Loucy (cell line): ENCODE measurements at regions not wholly inside any gene's neighbourhood (a gene's known extent, or its start where the extent isn't known, plus 50 kb on each side); places are given as distances from the start of the nearest gene placed in this dataset.

Experiments used
- H2AFZ ChIP-seq: fragments of 200-600 bp; sonication (generic); 2 replicates; pipeline ENCODE4 v1.6.0; 2016; ENCODE audit warnings: antibody characterized with exemption, mild to moderate bottlenecking, low read length, moderate library complexity
- H3F3A ChIP-seq: fragments of 200-600 bp; 2 replicates; pipeline ENCODE4 v1.6.0; 2016; ENCODE audit warnings: antibody characterized with exemption, low read depth, mild to moderate bottlenecking
- H3K27me3 ChIP-seq: fragments of 200-600 bp; sonication (generic); 2 replicates; pipeline ENCODE4 v1.6.1; 2014; ENCODE audit warnings: low read length, mild to moderate bottlenecking; ENCODE audit not compliant: insufficient read depth, poor library complexity, severe bottlenecking
- H3K36me3 ChIP-seq: fragments of 200-600 bp; sonication (generic); 2 replicates; pipeline ENCODE4 v1.6.1; 2016; ENCODE audit warnings: low read length; ENCODE audit not compliant: insufficient read depth
- H3K4me1 ChIP-seq: fragments of 200-600 bp; sonication (generic); 2 replicates; pipeline ENCODE4 v1.5.1; 2014; ENCODE audit warnings: low read length, mild to moderate bottlenecking; ENCODE audit not compliant: insufficient read depth, poor library complexity, severe bottlenecking
- H3K4me2 ChIP-seq: fragments of 200-600 bp; sonication (generic); 2 replicates; pipeline ENCODE4 v1.6.0; 2014; ENCODE audit warnings: antibody characterized with exemption, low read length, low read depth, mild to moderate bottlenecking; ENCODE audit not compliant: poor library complexity, severe bottlenecking
- H3K4me3 ChIP-seq: fragments of 200-600 bp; sonication (generic); 2 replicates; pipeline ENCODE4 v1.5.1; 2014; ENCODE audit warnings: low read length, mild to moderate bottlenecking, mixed read lengths; ENCODE audit not compliant: poor library complexity, severe bottlenecking
- H3K79me2 ChIP-seq: fragments of 200-600 bp; sonication (generic); 2 replicates; pipeline ENCODE4 v1.6.1; 2014; ENCODE audit warnings: low read length; ENCODE audit not compliant: insufficient read depth
- H3K9ac ChIP-seq: fragments of 200-600 bp; sonication (generic); 2 replicates; pipeline ENCODE4 v1.6.0; 2014; ENCODE audit warnings: mild to moderate bottlenecking, low read depth, low read length, moderate library complexity; ENCODE audit not compliant: poor library complexity, severe bottlenecking
- H3K9me2 ChIP-seq: fragments of 200-600 bp; sonication (generic); replicated peaks from 2 replicates; pipeline ENCODE4 v1.6.1; 2016; ENCODE audit warnings: low read depth, low read length, mixed read lengths
- H3K9me3 ChIP-seq: fragments of 200-600 bp; sonication (generic); 2 replicates; pipeline ENCODE4 v1.6.1; 2014; ENCODE audit warnings: mild to moderate bottlenecking, antibody characterized with exemption, low read length, low read depth; ENCODE audit not compliant: insufficient read depth
- H4K20me1 ChIP-seq: fragments of 200-600 bp; sonication (generic); 2 replicates; pipeline ENCODE4 v1.6.0; 2014; ENCODE audit warnings: antibody characterized with exemption, low read length, mild to moderate bottlenecking; ENCODE audit not compliant: insufficient read depth, poor library complexity, severe bottlenecking
- EZH2phosphoT487 ChIP-seq: fragments of 200-600 bp; IDR thresholded peaks from 2 replicates; pipeline ENCODE4 v1.6.1; 2018; ENCODE audit warnings: antibody characterized with exemption, mild to moderate bottlenecking, moderate library complexity, borderline replicate concordance
- TF ChIP-seq, protein P1 (sequence below): fragments of 200-600 bp; sonication (generic); conservative IDR thresholded peaks from 2 replicates; pipeline ENCODE4 v1.5.1; 2014; ENCODE audit warnings: mild to moderate bottlenecking, antibody characterized with exemption, low read length

DNA sequence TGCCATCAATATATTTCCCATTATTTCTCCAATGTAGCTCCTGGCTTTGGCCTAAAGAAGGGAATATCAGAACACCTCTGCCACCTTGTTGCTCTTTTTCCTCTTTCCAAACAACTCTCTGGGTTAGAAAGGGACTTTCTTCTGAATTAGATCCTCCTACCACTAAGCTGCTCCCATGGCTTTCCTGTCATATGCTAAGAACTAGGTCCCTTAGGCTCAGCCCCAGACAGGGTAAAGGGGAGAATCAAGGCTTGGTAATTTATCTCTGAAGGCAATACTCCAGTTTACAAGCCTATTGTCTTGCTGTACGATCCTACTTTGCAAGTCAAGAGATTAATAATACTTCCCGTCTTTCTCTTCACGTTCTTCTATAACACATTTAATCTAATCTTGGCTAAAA lies 373.2 kb upstream of the DAB1 start:
- no peaks in the 10 kb centered on the region for H3K9me3 ChIP-seq
- H3K9ac ChIP-seq, result no peak overlapping the region
- no peaks in the 10 kb centered on the region for H3K79me2 ChIP-seq
- no peaks in the 10 kb centered on the region for H3K9me2 ChIP-seq
- no peaks in the 10 kb centered on the region for H3K36me3 ChIP-seq
- TF ChIP-seq, protein P1, sequence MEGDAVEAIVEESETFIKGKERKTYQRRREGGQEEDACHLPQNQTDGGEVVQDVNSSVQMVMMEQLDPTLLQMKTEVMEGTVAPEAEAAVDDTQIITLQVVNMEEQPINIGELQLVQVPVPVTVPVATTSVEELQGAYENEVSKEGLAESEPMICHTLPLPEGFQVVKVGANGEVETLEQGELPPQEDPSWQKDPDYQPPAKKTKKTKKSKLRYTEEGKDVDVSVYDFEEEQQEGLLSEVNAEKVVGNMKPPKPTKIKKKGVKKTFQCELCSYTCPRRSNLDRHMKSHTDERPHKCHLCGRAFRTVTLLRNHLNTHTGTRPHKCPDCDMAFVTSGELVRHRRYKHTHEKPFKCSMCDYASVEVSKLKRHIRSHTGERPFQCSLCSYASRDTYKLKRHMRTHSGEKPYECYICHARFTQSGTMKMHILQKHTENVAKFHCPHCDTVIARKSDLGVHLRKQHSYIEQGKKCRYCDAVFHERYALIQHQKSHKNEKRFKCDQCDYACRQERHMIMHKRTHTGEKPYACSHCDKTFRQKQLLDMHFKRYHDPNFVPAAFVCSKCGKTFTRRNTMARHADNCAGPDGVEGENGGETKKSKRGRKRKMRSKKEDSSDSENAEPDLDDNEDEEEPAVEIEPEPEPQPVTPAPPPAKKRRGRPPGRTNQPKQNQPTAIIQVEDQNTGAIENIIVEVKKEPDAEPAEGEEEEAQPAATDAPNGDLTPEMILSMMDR, result no peak
- TF ChIP-seq EZH2phosphoT487, result no peak
- H3K4me1 ChIP-seq, result no peaks in the 10 kb centered on the region
- H3K4me2 ChIP-seq, result no peak overlapping the region
- no peaks in the 10 kb centered on the region for H4K20me1 ChIP-seq
- H3K4me3 ChIP-seq, result no peak overlapping the region
- H2AFZ ChIP-seq, result no peak overlapping the region
- no peaks in the 10 kb centered on the region for H3F3A ChIP-seq
- peaks cover 5% of the 10 kb centered on the region for H3K27me3 ChIP-seq

DNA sequence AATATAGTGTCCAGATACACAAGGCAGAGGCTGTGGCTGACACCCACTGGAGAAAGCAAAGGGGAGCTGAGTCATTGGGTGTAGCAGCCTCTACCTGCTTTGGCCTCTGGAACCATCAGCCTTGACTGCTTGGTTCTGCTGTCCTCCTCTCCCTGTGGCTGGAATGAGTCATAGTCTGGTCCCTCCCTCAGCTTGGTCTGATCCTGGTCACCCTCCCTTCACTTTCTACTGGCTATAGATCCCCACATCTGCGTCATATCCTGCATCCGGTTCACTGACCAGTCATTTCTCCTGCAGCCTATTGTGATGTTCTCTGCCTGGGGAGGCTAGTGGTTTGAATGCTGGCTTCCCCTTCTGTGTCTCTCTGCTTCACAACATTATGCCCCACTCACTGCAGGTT lies 372.8 kb upstream of the DAB1 start:
- TF ChIP-seq, protein P1, result no peak
- TF ChIP-seq EZH2phosphoT487, result no peak

DNA sequence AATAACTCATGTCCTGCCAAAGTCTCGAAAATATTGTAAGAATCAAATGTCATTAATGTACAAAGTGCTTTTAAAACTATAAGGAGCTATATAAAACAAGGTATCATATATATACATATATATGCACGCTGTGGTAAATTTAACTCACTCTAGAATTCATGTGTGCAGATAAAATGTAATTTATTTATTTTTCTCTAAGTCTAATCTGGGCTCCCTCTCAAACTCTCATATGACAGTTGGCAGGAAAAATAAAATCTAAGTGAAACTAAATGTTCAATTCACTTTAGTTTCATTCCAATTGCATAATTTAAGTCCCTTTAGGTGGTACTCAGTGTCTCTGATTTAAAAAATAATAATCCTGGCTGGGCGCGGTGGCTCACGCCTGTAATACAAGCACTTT lies 372.0 kb upstream of the DAB1 start:
- H3K9me2 ChIP-seq, result no peaks in the 10 kb centered on the region

More for the DNA sequence above, 372.8 kb upstream of the DAB1 start:
- Histone ChIP-seq H2AFZ (no peak overlapping the region), H3K36me3 (no peaks in the 10 kb centered on the region), H3K27me3 (peaks cover 8% of the 10 kb centered on the region), H3K9me3 (no peaks in the 10 kb centered on the region), H3K9ac (no peak overlapping the region), H3K79me2 (no peaks in the 10 kb centered on the region), H4K20me1 (no peaks in the 10 kb centered on the region), H3K4me1 (no peaks in the 10 kb centered on the region), H3K4me2 (no peak overlapping the region), H3F3A (no peaks in the 10 kb centered on the region), H3K4me3 (no peak overlapping the region), H3K9me2 (no peaks in the 10 kb centered on the region)

More for the DNA sequence above, 372.0 kb upstream of the DAB1 start:
- Histone ChIP-seq H3K4me2 (no peak overlapping the region), H3K4me1 (no peaks in the 10 kb centered on the region), H3F3A (no peaks in the 10 kb centered on the region), H4K20me1 (no peaks in the 10 kb centered on the region), H3K36me3 (no peaks in the 10 kb centered on the region), H3K79me2 (no peaks in the 10 kb centered on the region), H3K27me3 (peaks cover 8% of the 10 kb centered on the region), H3K9me3 (no peaks in the 10 kb centered on the region), H3K9ac (no peak overlapping the region), H3K4me3 (no peak overlapping the region), H2AFZ (no peak overlapping the region)
- TF ChIP-seq, protein P1, result no peak
- TF ChIP-seq EZH2phosphoT487, result no peak
